ENCODE measurements at regions not wholly inside any gene's neighbourhood (a gene's known extent, or its start where the extent isn't known, plus 50 kb on each side); places are given as distances from the start of the nearest gene placed in this dataset.

- TF ChIP-seq CTCF (conservative IDR thresholded peaks at IDR 0.05; ENCODE audit: low read length) (no peak), EZH2phosphoT487 (IDR thresholded peaks at IDR 0.05; ENCODE audit: borderline replicate concordance) (no peak)
Measured at GRCh38 chr2:65881592-65881991, 449.2 kb upstream of the SPRED2 start.

Measured in Loucy (cell line).